ENCODE measurements at regions not wholly inside any gene's neighbourhood (a gene's known extent, or its start where the extent isn't known, plus 50 kb on each side); places are given as distances from the start of the nearest gene placed in this dataset.
A peak's percentile ranks its signal among the peaks of the same experiment; 100 is the strongest.

GRCh38 chr6:14439419-14439818 is 321.8 kb downstream of the CD83 start:
- H3K27ac Mint-ChIP-seq = no peak overlapping the region
- DNase-seq (no peak), ATAC-seq (no peak)
- H3K36me3 Mint-ChIP-seq = no peaks in the 10 kb centered on the region
- H3K4me1 Mint-ChIP-seq = peaks cover 4 to 13% (median 8%) of the 10 kb centered on the region in 4 donors
- no peaks in the 10 kb centered on the region for H3K9me3 Mint-ChIP-seq
- POLR2A ChIA-PET = no interaction called here
- H3K4me3 Mint-ChIP-seq = no peak overlapping the region
- H3K27me3 Mint-ChIP-seq = no peaks in the 10 kb centered on the region

- POLR2A ChIA-PET = no interaction called here
- Mint-ChIP-seq H3K27ac (no peak overlapping the region), H3K4me3 (no peak overlapping the region), H3K36me3 (no peaks in the 10 kb centered on the region), H3K27me3 (no peaks in the 10 kb centered on the region), H3K4me1 (peaks cover 4 to 13% (median 9%) of the 10 kb centered on the region in 4 donors), H3K9me3 (no peaks in the 10 kb centered on the region)
- DNase-seq = no peak
- ATAC-seq = no peak
These were observed 322.8 kb downstream of the CD83 start for GRCh38 chr6:14440215-14440910.

- no peak for ATAC-seq
- POLR2A ChIA-PET = no interaction called here
- peaks cover 4 to 13% (median 9%) of the 10 kb centered on the region in 4 donors for H3K4me1 Mint-ChIP-seq
These were observed 323.6 kb downstream of the CD83 start for GRCh38 chr6:14440940-14441781.

DNA sequence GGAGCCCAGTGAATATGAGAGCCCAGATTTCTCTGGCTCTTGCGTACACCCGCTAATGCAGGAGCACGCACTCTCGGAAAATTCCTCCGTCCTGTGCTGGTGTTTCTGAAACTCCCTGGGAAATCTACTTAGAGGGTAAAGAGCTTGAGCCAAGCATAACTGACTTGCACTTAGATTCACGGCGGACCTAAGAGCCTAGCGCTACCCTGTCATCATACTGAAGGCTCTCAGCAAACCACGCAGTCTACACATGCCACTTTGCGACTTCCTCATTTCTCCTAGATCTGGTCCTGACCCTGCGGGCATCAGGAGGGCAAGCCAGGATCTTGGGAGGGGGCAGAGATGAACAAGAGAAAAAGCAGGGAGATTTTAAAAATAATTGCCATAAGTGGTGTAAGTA is 324.7 kb downstream of the CD83 start:
- no peak overlapping the region for H3K27ac Mint-ChIP-seq
- H3K4me1 Mint-ChIP-seq = peaks cover 4 to 13% (median 9%) of the 10 kb centered on the region in 4 donors
- POLR2A ChIA-PET = no interaction called here
- no peak for DNase-seq
- no peaks in the 10 kb centered on the region for H3K27me3 Mint-ChIP-seq
- H3K36me3 Mint-ChIP-seq = peaks cover 0 to 2% (median 0%) of the 10 kb centered on the region in 3 donors
- H3K9me3 Mint-ChIP-seq = peaks cover 0 to under 1% (median 0%) of the 10 kb centered on the region in 9 donors
- no peak overlapping the region for H3K4me3 Mint-ChIP-seq
- ATAC-seq = no peak

More at GRCh38 chr6:14440940-14441781, 323.6 kb downstream of the CD83 start:
- Mint-ChIP-seq H3K36me3 (no peaks in the 10 kb centered on the region), H3K4me3 (no peak overlapping the region), H3K27me3 (no peaks in the 10 kb centered on the region), H3K9me3 (no peaks in the 10 kb centered on the region), H3K27ac (no peak overlapping the region)
- no peak for DNase-seq

DNA sequence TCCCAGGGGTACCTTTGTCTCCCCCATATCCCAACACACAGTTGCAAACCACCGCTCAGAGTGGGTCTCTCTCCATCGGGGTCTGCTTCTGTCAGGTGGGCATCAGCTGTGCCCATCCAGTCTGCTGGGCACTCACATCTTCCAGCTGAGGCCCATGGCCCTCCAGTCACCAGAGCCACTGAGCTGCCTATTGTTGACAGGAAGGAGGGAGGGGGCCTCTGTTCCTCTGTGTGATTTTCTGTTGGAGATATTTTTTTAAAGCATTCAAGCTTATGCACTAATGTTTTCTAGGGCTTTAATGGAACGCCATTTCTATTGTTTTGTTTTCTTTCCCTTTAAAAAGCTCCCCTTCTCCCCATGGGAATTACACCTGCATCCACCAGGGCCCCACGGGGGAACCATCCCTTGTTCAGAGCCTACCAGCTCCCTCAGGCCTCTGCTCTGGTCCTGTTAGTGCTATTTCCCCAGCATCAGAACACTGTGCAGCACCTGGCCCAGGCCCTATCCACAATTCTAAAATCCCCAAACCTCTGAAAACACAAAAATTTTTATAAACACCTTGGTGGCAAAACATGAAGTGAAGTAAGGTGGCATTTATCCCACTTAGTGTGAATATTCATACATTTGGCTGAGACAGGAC is 326.2 kb downstream of the CD83 start:
- H3K4me1 Mint-ChIP-seq = peaks cover 4 to 13% (median 9%) of the 10 kb centered on the region in 4 donors
- peak overlapping the region in 3 of 10 donors; percentile 20 to 57 (median 26) for H3K27ac Mint-ChIP-seq
- H3K27me3 Mint-ChIP-seq = no peaks in the 10 kb centered on the region
- peaks cover 0 to 14% (median 3%) of the 10 kb centered on the region in 9 donors for H3K9me3 Mint-ChIP-seq
- POLR2A ChIA-PET = no interaction called here
- H3K4me3 Mint-ChIP-seq = no peak overlapping the region
- H3K36me3 Mint-ChIP-seq = peaks cover 0 to 14% (median 2%) of the 10 kb centered on the region in 3 donors
- DNase-seq (no peak), ATAC-seq (no peak)

DNA sequence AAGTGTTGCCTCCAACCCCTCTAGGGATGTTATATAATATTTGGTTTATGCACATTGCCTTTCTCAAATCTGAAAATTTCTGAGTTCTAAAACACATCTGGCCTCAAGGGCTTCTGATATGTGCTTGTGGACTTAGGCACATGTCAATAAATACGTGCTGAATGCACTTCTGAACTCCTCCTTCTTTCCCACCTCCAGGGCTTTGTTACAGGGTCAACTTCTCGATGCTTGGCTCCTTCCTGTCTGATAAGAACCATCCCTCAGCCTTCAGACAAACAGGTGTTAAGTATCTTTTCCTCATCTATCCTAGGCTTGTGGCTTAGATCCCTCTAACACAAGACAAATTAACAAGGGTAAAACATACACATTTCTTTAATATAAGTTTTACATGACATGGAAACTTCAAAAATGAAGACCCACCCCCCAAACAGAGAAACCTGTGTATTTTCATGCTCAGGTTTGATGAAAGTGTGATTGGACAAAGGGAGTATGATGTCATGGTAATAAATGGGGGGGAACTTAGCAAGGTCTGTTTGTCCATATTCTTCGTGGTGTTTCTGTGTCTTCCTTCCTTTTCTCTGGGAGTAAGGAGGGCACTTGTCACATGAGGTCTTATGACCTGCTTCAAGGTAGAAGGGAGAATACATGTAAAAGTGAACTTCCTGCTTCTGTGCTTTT is 326.9 kb downstream of the CD83 start:
- H3K27me3 Mint-ChIP-seq = no peaks in the 10 kb centered on the region
- POLR2A ChIA-PET = no interaction called here

DNA sequence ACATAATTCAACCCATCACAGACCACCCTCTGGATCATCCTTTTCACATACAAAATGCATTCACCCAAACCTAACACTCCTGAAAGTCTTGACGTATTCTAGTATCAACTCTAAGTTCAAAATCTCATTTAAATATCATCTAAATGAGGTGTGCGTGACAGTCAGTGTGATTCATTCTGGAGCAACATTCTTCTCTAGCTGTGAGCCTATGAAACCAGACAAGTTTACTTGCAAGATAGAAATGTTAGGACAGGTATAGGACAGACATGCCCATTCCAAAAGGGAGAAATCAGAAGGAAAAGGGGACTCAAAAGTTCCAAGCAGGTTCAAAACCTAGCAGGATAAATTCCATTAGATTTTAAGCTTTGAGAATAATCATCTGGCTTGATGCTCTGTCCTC is 329.7 kb downstream of the CD83 start:
- Mint-ChIP-seq H3K27ac (no peak overlapping the region), H3K36me3 (peaks cover 0 to 15% (median 2%) of the 10 kb centered on the region in 3 donors), H3K4me1 (peaks cover 15 to 39% (median 37%) of the 10 kb centered on the region in 4 donors), H3K4me3 (no peak overlapping the region), H3K27me3 (no peaks in the 10 kb centered on the region), H3K9me3 (peaks cover 0 to 16% (median 3%) of the 10 kb centered on the region in 9 donors)
- POLR2A ChIA-PET = no interaction called here
- ATAC-seq (no peak), DNase-seq (no peak)

More for the DNA sequence above, 326.9 kb downstream of the CD83 start:
- DNase-seq (no peak), ATAC-seq (no peak)
- Mint-ChIP-seq H3K27ac (peak overlapping the region in 3 of 10 donors; percentile 9 to 37 (median 26)), H3K9me3 (peaks cover 0 to 16% (median 3%) of the 10 kb centered on the region in 9 donors), H3K4me3 (no peak overlapping the region), H3K4me1 (peaks cover 7 to 17% (median 13%) of the 10 kb centered on the region in 4 donors), H3K36me3 (peaks cover 0 to 15% (median 2%) of the 10 kb centered on the region in 3 donors)

DNA sequence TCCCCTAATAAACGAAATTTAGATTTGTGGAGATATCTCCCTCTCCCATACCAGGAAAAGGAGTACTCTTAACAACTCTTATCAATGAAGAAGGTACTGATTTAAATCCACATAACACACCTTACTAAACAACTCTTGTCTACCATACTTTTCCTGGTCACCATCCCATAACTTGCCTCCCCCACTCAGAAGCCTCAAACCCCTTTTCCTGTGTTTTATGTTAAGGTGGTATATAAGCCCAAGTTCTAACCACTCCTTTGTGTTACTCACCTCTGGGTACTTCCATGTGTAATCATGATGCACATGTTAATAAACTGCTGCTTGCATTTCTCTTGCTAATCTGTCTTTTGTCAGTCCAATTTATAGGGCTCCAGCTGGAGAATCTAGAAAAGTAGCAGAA is 330.7 kb downstream of the CD83 start:
- Mint-ChIP-seq H3K4me3 (no peak overlapping the region), H3K4me1 (peaks cover 21 to 47% (median 46%) of the 10 kb centered on the region in 4 donors), H3K27me3 (no peaks in the 10 kb centered on the region), H3K36me3 (peaks cover 0 to 15% (median 2%) of the 10 kb centered on the region in 3 donors), H3K27ac (no peak overlapping the region), H3K9me3 (peaks cover 0 to 16% (median 3%) of the 10 kb centered on the region in 9 donors)
- DNase-seq (no peak), ATAC-seq (no peak)
- POLR2A ChIA-PET = no interaction called here

DNA sequence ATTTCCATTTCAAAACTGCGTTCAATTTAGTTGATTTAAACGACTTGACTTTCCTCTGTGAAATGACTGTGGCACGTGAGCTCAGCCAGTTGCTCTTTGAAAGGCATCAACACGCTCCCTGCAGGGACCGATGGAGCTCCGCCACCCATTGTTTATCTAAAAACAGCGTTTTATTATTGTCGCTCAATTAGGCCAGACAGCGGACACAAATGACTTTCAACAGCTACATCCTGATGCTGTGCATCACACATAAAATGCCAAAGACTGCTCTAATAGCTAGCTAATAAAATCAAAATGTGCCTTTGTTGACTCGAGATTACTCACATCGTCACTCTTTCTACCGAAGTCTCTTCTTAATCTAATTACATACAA is 332.5 kb downstream of the CD83 start:
- peak overlapping the region in 1 of 10 donors; percentile 65 for H3K27ac Mint-ChIP-seq
- DNase-seq (no peak), ATAC-seq (no peak)
- peaks cover 0 to 16% (median 3%) of the 10 kb centered on the region in 9 donors for H3K9me3 Mint-ChIP-seq
- no peak overlapping the region for H3K4me3 Mint-ChIP-seq
- H3K4me1 Mint-ChIP-seq = peaks cover 26 to 57% (median 56%) of the 10 kb centered on the region in 4 donors
- POLR2A ChIA-PET = no interaction called here
- peaks cover 0 to 15% (median 2%) of the 10 kb centered on the region in 3 donors for H3K36me3 Mint-ChIP-seq
- no peaks in the 10 kb centered on the region for H3K27me3 Mint-ChIP-seq

GRCh38 chr6:14450578-14450977 is 333.0 kb downstream of the CD83 start:
- Mint-ChIP-seq H3K27me3 (no peaks in the 10 kb centered on the region), H3K27ac (peak overlapping the region in 2 of 10 donors; percentile 35 to 39), H3K9me3 (peaks cover 0 to 16% (median 3%) of the 10 kb centered on the region in 9 donors), H3K4me3 (no peak overlapping the region), H3K4me1 (peaks cover 28 to 61% (median 60%) of the 10 kb centered on the region in 4 donors), H3K36me3 (peaks cover 0 to 15% (median 2%) of the 10 kb centered on the region in 3 donors)
- POLR2A ChIA-PET = no interaction called here
- no peak for DNase-seq
- no peak for ATAC-seq

DNA sequence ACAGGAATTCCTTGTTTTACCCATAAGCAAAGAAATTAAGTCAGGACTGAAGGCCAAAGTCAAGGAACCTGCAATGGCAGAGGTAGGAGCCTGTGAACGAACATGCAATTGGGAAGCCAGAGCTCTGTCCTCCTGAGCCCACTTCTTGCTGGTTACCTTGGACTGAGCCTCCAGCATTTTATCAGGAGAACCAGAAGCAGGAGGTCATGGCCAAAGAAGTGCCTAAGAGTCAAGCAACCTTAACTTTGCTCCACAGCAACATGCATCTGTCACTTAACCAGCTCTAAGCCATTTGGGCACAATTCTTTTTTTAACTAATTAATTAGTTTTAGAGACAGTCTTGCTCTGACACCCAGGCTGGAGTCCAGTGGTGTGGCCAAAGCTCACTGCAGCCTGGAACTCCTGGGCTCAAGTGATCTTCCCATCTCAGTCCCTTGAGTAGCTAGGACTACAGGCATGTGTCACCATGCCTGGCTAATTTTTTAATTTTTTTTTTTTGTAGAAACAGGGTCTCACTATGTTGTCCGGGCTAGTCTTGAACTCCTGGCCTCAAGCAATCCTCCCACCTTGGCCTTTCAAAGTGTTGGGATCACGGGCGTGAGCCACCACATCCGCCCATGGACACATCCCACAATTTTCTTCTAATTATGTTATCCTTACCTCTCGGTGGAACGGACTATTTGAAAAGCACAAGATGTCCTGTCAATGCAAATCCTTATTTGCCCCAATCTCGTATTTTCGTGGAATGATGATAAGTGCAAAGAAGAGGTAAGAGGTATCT is 334.2 kb downstream of the CD83 start:
- peaks cover 0 to 16% (median 3%) of the 10 kb centered on the region in 9 donors for H3K9me3 Mint-ChIP-seq
- DNase-seq (no peak), ATAC-seq (no peak)
- peaks cover 0 to 15% (median 2%) of the 10 kb centered on the region in 3 donors for H3K36me3 Mint-ChIP-seq
- peak overlapping the region in 2 of 10 donors; percentile 45 to 67 for H3K27ac Mint-ChIP-seq
- peaks cover 30 to 65% (median 61%) of the 10 kb centered on the region in 4 donors for H3K4me1 Mint-ChIP-seq
- no peaks in the 10 kb centered on the region for H3K27me3 Mint-ChIP-seq
- no peak overlapping the region for H3K4me3 Mint-ChIP-seq
- POLR2A ChIA-PET = no interaction called here

Data from naive thymus-derived CD8-positive, alpha-beta T cell (primary cell).